ENCODE measurements at regions not wholly inside any gene's neighbourhood (a gene's known extent, or its start where the extent isn't known, plus 50 kb on each side); places are given as distances from the start of the nearest gene placed in this dataset.

DNA sequence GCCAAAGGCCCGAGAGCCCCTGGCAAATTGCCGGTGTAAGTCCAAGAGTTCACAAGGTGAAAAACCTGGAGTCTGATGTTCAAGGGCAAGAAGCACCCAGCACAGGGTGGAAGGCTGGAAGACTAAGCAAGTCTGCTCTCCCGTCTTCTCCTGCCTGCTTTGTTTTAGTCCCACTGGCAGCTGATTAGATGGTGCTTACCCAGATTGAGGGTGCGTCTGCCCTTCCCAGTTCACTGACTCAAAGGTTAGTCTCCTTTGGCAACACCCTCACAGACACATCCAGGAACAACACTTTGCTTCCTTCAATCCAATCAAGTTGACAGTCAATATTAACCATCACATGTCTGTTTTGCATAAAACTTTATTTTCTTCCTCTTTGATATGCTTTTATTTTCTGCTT is 157.4 kb downstream of the HS3ST1 start:
- TF ChIP-seq, protein P1, sequence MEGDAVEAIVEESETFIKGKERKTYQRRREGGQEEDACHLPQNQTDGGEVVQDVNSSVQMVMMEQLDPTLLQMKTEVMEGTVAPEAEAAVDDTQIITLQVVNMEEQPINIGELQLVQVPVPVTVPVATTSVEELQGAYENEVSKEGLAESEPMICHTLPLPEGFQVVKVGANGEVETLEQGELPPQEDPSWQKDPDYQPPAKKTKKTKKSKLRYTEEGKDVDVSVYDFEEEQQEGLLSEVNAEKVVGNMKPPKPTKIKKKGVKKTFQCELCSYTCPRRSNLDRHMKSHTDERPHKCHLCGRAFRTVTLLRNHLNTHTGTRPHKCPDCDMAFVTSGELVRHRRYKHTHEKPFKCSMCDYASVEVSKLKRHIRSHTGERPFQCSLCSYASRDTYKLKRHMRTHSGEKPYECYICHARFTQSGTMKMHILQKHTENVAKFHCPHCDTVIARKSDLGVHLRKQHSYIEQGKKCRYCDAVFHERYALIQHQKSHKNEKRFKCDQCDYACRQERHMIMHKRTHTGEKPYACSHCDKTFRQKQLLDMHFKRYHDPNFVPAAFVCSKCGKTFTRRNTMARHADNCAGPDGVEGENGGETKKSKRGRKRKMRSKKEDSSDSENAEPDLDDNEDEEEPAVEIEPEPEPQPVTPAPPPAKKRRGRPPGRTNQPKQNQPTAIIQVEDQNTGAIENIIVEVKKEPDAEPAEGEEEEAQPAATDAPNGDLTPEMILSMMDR (conservative IDR thresholded peaks at IDR 0.05): no peak
- TF ChIP-seq ZFX (IDR thresholded peaks at IDR 0.05): no peak
- H3K27ac ChIP-seq: no peak overlapping the region

- TF ChIP-seq, protein P1 (conservative IDR thresholded peaks at IDR 0.05): no peak
- no peak for TF ChIP-seq ZFX (IDR thresholded peaks at IDR 0.05)
- no peak overlapping the region for H3K27ac ChIP-seq
Measured at GRCh38 chr4:11268149-11268548, 160.5 kb downstream of the HS3ST1 start.

DNA sequence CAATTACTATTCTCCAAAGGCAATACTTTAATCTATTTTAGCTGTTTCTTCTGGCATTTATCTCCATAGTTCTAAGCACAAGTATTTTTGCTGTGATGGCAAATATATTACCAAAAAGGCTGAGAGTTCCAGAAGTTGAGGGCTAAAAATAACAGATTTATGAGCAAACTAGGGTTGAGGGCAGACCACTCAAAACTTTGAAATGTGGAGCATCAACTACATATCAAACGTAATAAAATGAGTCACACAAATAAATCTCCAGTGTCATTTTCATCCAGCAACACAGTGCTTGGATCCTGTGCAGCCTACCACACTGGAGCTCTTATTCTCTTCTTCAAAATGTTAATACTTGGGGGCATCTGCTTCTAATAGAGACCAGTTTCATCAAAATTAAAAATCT is 163.9 kb downstream of the HS3ST1 start:
- TF ChIP-seq, protein P1 (conservative IDR thresholded peaks at IDR 0.05): no peak
- TF ChIP-seq ZFX (IDR thresholded peaks at IDR 0.05): no peak

DNA sequence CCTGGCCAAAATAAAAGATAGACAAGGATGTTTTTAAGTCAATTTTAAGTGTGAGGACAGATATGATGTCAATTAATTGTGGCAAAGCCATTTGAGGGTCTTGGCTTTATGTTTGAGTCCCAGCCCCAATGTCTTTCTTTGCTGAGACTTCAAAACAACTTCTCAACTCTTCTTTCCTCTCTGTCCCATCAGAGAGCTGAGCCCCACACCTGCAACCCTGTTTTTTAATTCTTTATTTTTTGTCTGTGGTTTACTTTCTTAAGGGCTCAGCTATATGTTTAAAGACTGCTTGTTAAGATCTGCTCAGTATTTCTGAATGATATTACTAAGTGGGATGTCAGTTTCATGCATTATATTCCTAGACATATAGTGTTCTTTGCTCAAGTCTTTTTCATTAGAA is 164.3 kb downstream of the HS3ST1 start:
- H3K27ac ChIP-seq: no peak overlapping the region
- TF ChIP-seq ZFX (IDR thresholded peaks at IDR 0.05): no peak
- TF ChIP-seq, protein P1 (conservative IDR thresholded peaks at IDR 0.05): no peak

More for the DNA sequence above, 163.9 kb downstream of the HS3ST1 start:
- no peak overlapping the region for H3K27ac ChIP-seq

DNA sequence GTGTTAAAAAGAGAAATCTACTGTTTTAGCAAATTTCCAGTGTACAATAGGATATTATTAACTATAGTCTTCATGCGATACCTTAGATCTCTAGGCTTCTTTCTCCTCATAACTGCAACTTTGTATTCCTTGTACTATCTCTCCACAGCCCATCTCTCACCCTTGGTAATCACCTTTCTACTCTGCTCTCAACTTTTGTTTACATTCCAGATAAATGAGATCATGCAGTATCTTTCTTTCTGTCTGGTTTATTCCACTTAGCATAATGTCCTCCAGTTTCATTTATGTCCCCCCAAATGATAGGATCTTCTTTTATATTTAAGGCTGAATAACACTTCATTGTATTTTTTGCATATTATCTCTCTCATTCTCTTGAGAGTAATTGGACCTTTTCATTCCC is 165.5 kb downstream of the HS3ST1 start:
- no peak for TF ChIP-seq ZFX (IDR thresholded peaks at IDR 0.05)
- TF ChIP-seq, protein P1 (conservative IDR thresholded peaks at IDR 0.05): no peak
- H3K27ac ChIP-seq: no peak overlapping the region

DNA sequence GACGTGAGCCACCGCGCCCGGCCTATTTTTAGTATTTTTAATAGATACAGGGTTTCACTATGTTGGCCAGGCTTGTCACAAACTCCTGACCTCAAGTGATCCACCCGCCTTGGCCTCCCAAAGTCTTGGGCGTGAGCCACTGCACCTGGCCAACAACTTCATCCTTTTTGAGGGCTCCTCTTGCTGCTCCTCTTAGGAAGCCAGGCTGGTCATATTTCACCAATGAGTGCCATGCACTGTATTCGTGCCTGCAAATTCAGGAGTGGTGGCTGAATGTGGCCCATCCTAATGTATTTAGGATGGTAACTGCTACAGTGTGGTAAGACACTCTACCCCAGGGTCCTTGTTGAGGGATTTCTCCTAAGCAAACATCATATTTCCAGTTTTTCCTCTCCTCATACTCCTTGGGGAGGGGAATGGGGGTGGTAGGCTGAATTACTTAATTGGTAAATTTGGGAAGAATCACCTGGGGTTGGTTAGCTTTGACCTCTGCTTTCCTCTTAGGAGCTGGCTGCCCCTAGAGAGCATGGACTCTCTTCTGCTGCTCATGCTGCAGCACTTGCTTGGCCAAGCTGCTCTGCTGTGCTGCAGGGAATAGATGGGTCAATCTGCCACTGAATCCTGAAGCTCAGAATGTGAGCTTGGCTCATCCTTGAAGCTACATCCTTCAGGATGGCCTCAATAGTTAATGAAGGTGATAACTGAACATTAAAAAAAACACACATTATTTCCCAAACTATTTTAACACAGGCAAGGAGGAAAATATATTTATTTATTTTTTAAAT is 167.4 kb downstream of the HS3ST1 start:
- H3K27ac ChIP-seq: no peak overlapping the region
- no peak for TF ChIP-seq ZFX (IDR thresholded peaks at IDR 0.05)
- TF ChIP-seq, protein P1 (conservative IDR thresholded peaks at IDR 0.05): no peak

DNA sequence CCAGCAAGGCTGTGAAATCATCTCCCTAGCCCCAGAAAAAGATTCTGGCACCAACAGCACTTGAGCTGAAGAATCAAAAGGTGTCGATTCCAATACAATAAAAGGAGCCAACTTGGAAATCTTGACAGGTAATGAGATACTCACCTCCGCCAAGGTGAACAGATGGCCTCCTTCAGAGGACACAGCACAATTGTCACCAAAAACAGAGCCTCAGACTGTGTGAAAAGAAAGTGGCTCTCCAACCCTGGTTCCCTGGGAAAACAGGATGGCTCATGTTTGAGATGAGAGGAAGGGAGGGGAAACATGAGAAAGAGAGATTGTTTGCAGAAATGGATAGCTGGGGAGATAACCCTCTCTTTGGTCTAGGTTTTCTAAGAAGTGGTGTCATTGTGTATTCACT is 168.9 kb downstream of the HS3ST1 start:
- H3K27ac ChIP-seq: no peak overlapping the region
- TF ChIP-seq, protein P1 (conservative IDR thresholded peaks at IDR 0.05): no peak
- TF ChIP-seq ZFX (IDR thresholded peaks at IDR 0.05): no peak
